Activated CD8-positive, alpha-beta memory T cell treated with anti-CD3 and anti-CD28 coated beads, Interleukin-2, amount 50 U/mL, for 24 hours (primary cell): ENCODE measurements at regions not wholly inside any gene's neighbourhood (a gene's known extent, or its start where the extent isn't known, plus 50 kb on each side); places are given as distances from the start of the nearest gene placed in this dataset.
"Not testable (repeated sequence)": the region's sequence is repeated elsewhere in the genome, so short reads cannot be mapped to it uniquely, and the experiment has no call there.

ENCODE experiments used
- DNase-seq: peaks from one replicate; pipeline ENCODE4 v3.0.0-alpha.2; 2020; ENCODE audit errors: extremely low read depth

GRCh38 chr3:153614140-153614539, 452.1 kb downstream of the RAP2B start:
- no peak for DNase-seq

- DNase-seq = no peak
Measured at GRCh38 chr3:153614563-153614962, 452.5 kb downstream of the RAP2B start.

- no peak for DNase-seq
Measured at GRCh38 chr3:153615863-153616262, 453.8 kb downstream of the RAP2B start.

DNA sequence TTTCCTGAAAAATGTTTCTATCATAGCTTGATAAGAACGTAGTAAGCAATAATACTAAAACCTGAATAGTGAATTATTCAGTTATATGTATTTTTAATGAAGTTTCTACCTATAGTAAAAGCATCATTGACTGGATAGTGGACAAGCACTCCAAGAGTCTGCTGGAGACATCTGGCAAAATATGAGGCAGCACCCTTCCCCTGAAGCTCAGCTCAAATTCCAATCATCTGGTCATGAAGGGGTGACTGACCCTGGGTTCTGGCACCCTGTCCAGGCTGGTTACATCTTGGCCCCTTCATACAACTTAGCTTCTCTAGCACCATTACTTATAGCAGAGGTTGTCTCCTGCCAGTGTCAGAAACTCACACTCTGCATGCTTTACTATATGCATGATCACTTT, 455.4 kb downstream of the RAP2B start:
- no peak for DNase-seq

- DNase-seq = no peak
Measured at GRCh38 chr3:153618176-153618575, 456.1 kb downstream of the RAP2B start.

DNA sequence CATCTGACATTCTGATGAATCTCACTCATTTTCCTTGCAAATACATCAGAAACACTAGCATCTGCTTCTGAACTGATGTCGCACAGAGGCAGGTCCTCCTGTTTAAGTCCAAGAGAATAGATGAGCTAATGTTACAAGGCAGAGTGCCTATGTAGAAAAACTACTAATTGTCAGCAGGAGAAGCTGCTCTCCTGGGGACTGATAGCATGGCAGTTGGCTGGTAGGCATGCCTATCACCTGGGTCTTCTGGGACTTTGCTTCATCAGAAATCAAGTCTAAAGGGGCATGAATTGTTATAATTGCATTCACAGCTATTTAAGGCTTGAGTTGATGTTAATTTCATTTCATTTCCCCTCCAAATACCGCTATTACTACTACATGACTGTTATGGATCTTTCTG, 457.2 kb downstream of the RAP2B start:
- no peak for DNase-seq

DNA sequence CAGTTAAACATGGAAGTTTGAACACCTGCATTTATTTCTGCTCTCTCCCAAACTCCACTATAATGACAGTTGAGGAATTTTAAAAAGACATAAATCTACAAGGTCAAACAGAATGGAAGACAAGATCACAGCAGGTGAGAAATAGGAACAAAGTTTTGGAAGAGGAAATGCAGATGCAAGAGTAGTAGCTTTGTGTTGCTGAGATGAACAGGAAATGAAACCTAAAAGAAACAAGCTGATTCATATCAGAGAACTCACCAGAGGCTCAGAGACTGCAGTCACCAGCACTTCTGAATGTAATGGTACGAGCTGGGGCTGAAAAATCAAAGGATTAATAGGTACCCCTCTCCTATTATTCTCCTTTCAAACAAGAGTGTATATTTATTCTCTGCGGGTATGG, 459.9 kb downstream of the RAP2B start:
- DNase-seq = no peak

- DNase-seq = no peak
Measured at GRCh38 chr3:153623834-153624233, 461.8 kb downstream of the RAP2B start.

GRCh38 chr3:153624310-153625030, 462.4 kb downstream of the RAP2B start:
- DNase-seq = no peak

DNA sequence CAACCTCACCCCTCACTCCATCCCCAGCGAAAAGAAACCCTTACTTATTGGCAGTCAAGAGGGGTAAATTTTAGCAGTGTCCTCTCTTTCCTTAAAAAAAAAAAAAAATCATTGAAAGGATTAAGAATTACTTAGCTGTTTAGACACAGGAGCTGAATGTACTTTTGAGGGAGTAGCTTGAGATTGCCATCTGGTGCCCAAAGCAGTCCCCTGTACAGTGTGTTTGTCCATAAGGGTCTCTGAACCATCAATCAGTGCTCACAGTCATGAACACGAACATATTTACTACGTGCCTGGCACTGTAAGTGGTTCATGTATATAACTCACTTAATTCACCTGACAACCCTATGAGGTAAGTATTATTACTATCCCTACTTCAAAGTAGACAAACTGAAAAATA, 463.5 kb downstream of the RAP2B start:
- no peak for DNase-seq

GRCh38 chr3:153626158-153626557, 464.1 kb downstream of the RAP2B start:
- DNase-seq = no peak

- no peak for DNase-seq
Measured at GRCh38 chr3:153628591-153628990, 466.6 kb downstream of the RAP2B start.

DNA sequence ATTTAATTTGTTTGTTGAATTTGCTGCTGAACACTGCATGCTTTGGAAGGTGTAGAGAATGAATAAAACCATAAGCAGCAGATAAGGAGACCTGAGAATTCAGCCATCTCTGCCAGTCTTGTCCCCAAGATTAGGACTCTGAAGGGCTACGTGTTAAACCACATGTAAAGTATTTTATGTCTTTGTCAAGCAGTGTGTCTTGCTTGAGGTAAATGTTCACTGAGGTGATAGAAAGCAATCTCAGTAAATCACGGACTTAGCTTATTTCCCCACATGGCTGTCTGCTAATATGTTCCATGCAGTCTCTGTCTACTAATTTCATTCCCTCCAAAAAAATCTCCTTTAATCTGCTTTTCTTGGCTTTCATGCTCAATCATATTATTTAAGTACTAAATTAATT, 467.1 kb downstream of the RAP2B start:
- DNase-seq = no peak

DNA sequence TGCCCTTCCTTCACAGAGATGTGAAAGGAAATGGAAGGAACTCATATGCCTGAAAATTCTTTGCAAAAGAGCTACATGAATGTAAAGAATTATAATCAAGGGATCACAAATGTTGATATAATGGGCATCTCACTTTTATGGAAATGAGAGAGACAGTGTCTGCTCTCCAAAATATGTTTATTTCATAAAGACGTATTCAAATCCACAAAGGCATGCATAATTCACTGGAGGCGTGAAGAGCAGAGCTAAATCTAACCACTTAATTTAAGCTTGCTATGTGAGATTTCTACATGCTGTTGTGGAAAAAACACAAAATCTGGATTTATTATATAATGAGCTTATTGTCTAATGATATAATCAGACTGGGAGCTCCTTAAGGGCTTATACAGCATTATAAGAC, 469.1 kb downstream of the RAP2B start:
- no peak for DNase-seq

- no peak for DNase-seq
Measured at GRCh38 chr3:153631664-153632063, 469.6 kb downstream of the RAP2B start.

DNA sequence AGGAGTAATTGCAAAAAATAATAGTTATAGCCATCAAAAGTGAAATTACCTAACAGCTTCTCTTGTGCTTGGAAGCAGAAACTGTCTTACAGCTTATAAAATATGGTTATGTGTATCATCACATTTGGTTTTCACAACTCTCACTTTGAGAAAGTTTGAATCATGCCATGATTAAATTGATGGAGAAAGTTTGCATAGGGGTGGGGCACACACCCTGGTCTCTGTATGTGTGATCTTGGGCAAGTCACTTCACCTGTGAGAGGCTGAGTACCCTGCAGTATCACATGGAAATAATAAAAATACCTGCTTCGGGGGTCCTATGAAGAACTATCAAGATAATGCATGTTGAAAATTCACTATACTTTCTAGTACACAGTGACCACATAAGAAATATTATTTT, 471.4 kb downstream of the RAP2B start:
- DNase-seq = no peak

DNA sequence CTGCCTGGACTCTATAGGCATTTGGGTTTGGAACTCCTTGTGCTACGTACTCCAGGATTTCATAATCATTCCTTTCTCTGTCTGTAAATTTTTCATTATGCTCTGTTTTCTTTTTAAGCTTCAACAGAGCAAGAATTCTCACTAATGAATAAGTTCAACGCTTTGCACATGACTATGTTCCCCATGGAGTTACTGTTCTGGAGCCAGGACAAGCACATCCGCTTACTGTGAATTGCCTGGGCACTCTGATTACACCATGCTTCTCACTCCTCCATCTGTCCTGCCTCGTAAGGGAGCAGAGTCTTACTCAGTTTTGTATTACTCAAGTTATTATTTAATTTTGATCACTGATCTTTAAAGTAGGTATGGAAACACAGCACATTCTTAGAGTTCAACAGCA, 472.7 kb downstream of the RAP2B start:
- no peak for DNase-seq

DNA sequence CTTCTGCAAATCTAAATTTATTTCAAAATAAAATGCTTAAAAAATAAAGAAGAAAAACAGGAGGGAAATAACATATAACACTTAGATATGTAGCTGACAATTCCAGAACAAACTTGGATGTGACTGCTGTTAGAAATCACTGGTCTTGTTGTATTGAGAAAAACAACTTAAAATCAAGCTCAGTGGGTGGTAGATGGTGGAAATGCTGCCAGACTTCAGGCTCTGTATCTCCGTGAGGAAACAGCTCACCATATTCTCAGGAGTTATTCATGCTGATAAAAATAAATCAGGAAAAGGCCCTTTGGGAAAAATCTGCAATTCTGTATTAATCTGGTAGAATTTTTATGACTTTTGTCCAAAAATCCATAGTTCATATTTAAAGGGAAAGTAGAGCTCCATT, 477.6 kb downstream of the RAP2B start:
- no peak for DNase-seq

- DNase-seq = no peak
Measured at GRCh38 chr3:153640689-153641665, 479.0 kb downstream of the RAP2B start.

DNA sequence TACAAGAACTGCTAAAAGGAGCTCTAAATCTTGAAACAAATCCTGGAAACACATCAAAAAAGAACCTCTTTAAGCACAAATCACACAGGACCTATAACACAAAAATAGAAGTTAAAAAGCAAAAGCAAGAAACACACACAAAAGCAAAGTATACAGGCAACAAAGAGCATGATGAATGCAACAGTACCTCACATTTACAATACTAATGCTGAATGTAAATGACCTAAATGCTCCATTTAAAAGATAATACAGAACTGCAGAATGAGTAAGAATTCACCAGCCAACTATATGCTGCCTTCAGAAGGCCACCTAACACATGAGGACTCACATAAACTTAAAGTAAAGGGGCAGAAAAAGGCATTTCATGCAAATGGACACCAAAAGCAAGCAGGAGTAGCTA, 478.6 kb upstream of the ARHGEF26 start:
- DNase-seq = not testable (repeated sequence)

GRCh38 chr3:153643471-153643870, 477.7 kb upstream of the ARHGEF26 start:
- not testable (repeated sequence) for DNase-seq

- DNase-seq = no peak
Measured at GRCh38 chr3:153649286-153649839, 471.8 kb upstream of the ARHGEF26 start.

DNA sequence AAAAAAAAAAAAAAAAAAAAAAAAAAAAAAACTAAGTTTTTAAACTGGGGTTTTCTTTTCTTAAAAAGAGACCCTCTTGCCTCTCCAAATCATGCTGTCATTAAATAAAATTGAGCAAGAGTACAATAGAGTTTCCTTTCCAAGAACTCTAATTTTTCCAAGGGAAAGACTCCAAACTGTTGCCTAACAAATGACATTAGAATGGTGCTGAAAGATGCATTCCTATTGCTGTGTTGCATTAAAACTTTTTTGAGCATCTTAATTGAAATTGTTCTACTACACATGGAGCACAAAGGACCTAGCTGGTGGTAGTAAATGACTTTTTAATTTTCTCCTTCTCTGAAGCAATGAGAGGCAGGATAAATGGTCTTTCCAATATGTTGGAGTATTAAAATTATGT, 469.1 kb upstream of the ARHGEF26 start:
- DNase-seq = no peak
